ENCODE measurements at regions not wholly inside any gene's neighbourhood (a gene's known extent, or its start where the extent isn't known, plus 50 kb on each side); places are given as distances from the start of the nearest gene placed in this dataset.

DNA sequence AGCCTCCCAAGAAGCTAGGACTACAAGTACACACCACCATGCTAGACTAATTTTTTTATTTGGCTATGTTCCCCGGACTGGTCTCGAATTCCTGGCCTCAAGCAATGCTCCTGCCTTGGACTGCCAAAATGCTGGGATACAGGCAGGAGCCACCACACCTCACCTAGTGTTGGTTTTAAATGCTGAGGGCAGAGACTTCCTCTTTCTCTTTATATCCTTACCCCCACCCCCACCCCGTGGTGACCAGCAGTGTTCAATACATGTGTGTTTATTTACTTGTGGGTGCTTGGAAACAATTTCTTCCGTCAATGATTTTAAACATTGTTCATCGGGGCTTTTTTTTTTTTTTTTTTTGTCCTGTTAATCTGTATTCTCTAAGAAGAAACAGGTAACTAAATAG lies 158.9 kb downstream of the ZBTB18 start:
- intact Hi-C loops (cut with DNase I) = no loop called here
- Histone ChIP-seq H3K27me3 (ENCODE audit: control insufficient read depth, insufficient read depth, low read length) (no peaks in the 10 kb centered on the region), H3K4me3 (ENCODE audit: low read length in 3 of 3) (no peak overlapping the region), H3K36me3 (ENCODE audit: control insufficient read depth in 2 of 3, insufficient read depth in 3 of 3, low read length in 3 of 3) (no peaks in the 10 kb centered on the region), H3K9ac (ENCODE audit: low read length in 3 of 3) (no peak overlapping the region), H3K27ac (ENCODE audit: low read depth in 2 of 2, low read length in 2 of 2) (no peak overlapping the region), H3K4me1 (ENCODE audit: control insufficient read depth in 2 of 3, insufficient read depth in 2 of 3, low read depth in 1 of 3, low read length in 3 of 3) (peaks cover 0 to 15% (median 0%) of the 10 kb centered on the region in 3 donors), H3K9me3 (ENCODE audit: control insufficient read depth in 2 of 3, insufficient read depth in 1 of 3, low read length in 3 of 3) (no peaks in the 10 kb centered on the region)
- FAIRE-seq (no peak), DNase-seq (no peak)
- TF ChIP-seq, protein P1, sequence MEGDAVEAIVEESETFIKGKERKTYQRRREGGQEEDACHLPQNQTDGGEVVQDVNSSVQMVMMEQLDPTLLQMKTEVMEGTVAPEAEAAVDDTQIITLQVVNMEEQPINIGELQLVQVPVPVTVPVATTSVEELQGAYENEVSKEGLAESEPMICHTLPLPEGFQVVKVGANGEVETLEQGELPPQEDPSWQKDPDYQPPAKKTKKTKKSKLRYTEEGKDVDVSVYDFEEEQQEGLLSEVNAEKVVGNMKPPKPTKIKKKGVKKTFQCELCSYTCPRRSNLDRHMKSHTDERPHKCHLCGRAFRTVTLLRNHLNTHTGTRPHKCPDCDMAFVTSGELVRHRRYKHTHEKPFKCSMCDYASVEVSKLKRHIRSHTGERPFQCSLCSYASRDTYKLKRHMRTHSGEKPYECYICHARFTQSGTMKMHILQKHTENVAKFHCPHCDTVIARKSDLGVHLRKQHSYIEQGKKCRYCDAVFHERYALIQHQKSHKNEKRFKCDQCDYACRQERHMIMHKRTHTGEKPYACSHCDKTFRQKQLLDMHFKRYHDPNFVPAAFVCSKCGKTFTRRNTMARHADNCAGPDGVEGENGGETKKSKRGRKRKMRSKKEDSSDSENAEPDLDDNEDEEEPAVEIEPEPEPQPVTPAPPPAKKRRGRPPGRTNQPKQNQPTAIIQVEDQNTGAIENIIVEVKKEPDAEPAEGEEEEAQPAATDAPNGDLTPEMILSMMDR (IDR thresholded peaks at IDR 0.05; ENCODE audit: borderline replicate concordance, extremely low read depth, insufficient read depth) = no peak

GRCh38 chr1:244210884-244211558 lies 159.9 kb downstream of the ZBTB18 start:
- TF ChIP-seq, protein P1 (IDR thresholded peaks at IDR 0.05; ENCODE audit: borderline replicate concordance, extremely low read depth, insufficient read depth) = peak; percentile 24
- no peak overlapping the region for H3K4me3 ChIP-seq (ENCODE audit: low read length in 3 of 3)
- no peak overlapping the region for H3K27ac ChIP-seq (ENCODE audit: low read depth in 2 of 2, low read length in 2 of 2)
- FAIRE-seq (no peak), DNase-seq (peak in 1 of 5 donors; percentile 38)
- no peaks in the 10 kb centered on the region for H3K9me3 ChIP-seq (ENCODE audit: control insufficient read depth in 2 of 3, insufficient read depth in 1 of 3, low read length in 3 of 3)
- intact Hi-C loops (cut with DNase I) = no loop called here
- no peaks in the 10 kb centered on the region for H3K27me3 ChIP-seq (ENCODE audit: control insufficient read depth, insufficient read depth, low read length)
- H3K4me1 ChIP-seq (ENCODE audit: control insufficient read depth in 2 of 3, insufficient read depth in 2 of 3, low read depth in 1 of 3, low read length in 3 of 3) = peaks cover 0 to 15% (median 0%) of the 10 kb centered on the region in 3 donors
- no peaks in the 10 kb centered on the region for H3K36me3 ChIP-seq (ENCODE audit: control insufficient read depth in 2 of 3, insufficient read depth in 3 of 3, low read length in 3 of 3)
- no peak overlapping the region for H3K9ac ChIP-seq (ENCODE audit: low read length in 3 of 3)

DNA sequence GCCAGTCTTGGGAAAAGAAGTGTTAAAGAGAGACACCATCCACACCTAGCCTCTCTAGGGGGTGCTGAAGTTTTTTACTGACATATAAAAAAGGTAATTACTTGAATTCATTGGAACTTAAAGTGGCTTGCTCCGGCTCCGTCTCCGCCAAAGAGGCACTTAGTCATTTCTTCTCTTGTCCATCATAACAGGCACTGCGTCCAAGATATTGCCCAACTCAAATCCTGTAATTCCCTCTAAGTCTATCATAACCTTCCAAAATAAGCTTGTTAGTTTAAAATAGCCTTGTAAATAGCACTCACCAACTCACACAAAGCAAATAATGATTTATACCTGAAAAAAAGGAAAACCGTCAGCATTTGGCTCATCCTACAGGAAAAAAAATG lies 160.5 kb downstream of the ZBTB18 start:
- no peak for FAIRE-seq

More for the DNA sequence above, 160.5 kb downstream of the ZBTB18 start:
- H3K4me1 ChIP-seq (ENCODE audit: control insufficient read depth in 2 of 3, insufficient read depth in 2 of 3, low read depth in 1 of 3, low read length in 3 of 3) = peaks cover 0 to 15% (median 0%) of the 10 kb centered on the region in 3 donors
- TF ChIP-seq, protein P1 (IDR thresholded peaks at IDR 0.05; ENCODE audit: borderline replicate concordance, extremely low read depth, insufficient read depth) = no peak
- intact Hi-C loops (cut with DNase I) = no loop called here
- no peak overlapping the region for H3K9ac ChIP-seq (ENCODE audit: low read length in 3 of 3)
- no peaks in the 10 kb centered on the region for H3K36me3 ChIP-seq (ENCODE audit: control insufficient read depth in 2 of 3, insufficient read depth in 3 of 3, low read length in 3 of 3)
- no peak overlapping the region for H3K27ac ChIP-seq (ENCODE audit: low read depth in 2 of 2, low read length in 2 of 2)
- H3K27me3 ChIP-seq (ENCODE audit: control insufficient read depth, insufficient read depth, low read length) = no peaks in the 10 kb centered on the region
- no peak for DNase-seq
- no peaks in the 10 kb centered on the region for H3K9me3 ChIP-seq (ENCODE audit: control insufficient read depth in 2 of 3, insufficient read depth in 1 of 3, low read length in 3 of 3)
- no peak overlapping the region for H3K4me3 ChIP-seq (ENCODE audit: low read length in 3 of 3)

Data from kidney (tissue), 13 donors.